GM19438 (cell line): ENCODE measurements at regions not wholly inside any gene's neighbourhood (a gene's known extent, or its start where the extent isn't known, plus 50 kb on each side); places are given as distances from the start of the nearest gene placed in this dataset.

ENCODE experiments used
- ATAC-seq: cut with Tn5 transposase; IDR thresholded peaks from one replicate; pipeline ENCODE4 v1.9.1; 2021; ENCODE audit warnings: low read depth; ENCODE audit not compliant: unreplicated experiment

DNA sequence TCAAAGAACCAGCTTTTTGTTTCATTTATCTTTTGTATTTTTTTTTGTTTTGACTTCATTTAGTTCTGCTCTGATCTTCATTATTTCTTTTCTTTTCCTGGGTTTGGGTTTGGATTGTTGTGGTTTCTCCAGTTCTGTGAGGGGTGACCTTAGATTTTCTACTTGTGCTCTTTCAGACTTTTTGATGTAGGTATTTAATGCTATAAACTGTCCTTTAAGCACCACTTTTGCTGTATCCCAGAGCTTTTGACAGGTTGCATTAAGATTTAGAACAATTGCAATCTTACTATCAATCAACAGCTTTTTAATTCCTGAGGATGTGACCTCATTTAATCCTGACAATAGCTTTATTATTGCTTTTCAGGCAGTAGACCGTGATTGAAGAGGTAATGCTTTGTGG lies 94.3 kb downstream of the ZNF280B start:
- no peak for ATAC-seq

DNA sequence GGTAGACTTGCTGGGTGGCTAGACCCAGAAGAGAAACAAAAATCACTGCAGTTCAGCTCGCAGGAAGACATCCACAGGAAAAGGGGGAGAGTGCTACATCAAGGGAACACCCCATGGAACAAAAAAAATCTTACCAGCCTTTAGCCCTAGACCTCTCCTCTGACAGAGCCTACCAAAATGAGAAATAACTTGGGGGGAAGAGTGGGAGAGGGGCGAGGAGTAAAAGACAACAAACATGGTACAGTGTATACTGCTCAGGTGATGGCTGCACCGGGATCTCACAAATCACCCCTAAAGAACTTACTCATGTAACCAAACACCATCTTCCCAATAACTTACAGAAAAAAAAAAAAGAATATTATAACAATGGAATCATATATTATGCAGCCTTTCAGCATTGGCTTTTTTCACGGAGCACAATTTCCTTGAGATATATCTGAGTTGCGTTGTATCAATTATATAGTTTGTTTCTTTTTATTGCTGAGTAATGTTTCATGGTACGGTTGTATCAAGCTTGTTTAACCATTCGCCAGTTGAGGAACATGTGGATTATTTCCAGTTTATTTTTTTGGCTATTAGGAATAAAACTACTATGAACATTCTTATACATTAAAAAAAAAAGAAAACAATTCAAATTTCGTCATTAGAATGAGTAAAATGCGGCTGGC lies 90.9 kb downstream of the ZNF280B start:
- ATAC-seq, result no peak

DNA sequence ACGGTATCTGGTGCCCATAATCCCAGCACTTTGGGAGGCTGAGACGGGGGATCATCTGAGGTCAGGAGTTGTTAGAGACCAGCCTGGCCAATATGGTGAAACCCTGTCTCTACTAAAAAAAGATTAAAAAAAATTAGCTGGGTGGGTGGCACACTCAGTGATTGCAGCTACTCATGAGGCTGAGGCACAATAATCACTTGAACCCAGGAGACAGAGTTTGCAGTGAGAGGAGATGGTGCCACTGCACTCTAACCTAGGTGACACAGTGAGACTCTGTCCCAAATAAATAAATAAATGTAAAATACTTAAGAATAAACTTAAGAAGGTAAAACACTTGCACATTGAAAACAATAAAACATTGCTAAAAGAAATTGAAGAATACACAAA lies 90.4 kb downstream of the ZNF280B start:
- ATAC-seq, result no peak

DNA sequence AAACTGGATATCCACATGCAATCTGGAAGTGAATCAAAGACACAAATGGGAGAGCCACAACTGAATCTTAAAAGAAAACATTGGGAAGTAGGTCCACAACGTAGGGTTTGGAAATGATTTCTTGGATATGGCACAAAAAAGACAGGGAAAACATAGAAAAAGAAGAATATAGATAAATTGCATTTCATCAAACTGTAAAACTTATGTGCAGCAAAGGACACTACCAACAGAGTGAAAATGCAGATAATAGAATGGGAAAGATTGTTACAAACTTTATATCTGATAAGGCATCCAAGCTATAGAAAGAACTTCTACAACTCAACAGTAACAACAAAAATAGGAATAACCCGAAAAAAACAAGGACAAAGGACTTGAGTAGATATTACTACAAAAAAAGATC lies 89.6 kb downstream of the ZNF280B start:
- no peak for ATAC-seq

DNA sequence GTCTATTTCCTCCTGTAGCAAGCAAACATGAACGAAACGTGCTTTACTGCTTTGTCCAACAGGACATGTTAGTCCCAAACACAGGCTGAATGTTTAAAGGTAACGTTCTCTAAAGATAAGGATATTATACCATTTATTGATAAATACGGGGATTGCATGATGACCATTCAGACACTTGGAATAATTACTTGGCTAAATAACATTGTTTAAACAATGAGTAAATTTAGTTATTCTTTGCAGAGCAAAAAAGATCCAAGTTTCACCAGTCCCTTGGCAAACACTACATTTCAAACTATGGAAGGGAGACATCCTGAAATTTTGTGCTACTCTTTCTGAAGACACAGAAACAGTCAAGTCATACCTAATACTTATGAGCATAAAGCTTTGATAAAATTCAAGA lies 88.0 kb downstream of the ZNF280B start:
- no peak for ATAC-seq

DNA sequence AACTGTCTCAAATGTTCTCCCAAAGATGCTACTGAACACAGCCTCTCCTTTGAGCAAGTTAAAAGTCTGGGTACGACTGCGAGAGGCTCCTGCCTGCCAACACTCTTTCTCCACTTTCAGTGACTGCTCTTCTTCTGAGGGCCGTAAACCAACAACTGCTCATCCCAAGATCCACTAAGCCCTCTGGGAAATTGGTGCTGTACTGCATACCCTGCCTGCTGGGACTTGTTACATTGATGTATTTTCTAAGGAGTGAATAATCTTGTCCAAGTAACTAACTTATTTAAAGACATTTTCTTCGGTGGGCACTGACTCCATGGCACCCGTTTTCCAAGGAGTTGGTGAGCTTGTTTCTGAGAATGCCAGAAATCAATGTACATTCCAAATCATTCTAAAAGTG lies 87.2 kb downstream of the ZNF280B start:
- no peak for ATAC-seq

DNA sequence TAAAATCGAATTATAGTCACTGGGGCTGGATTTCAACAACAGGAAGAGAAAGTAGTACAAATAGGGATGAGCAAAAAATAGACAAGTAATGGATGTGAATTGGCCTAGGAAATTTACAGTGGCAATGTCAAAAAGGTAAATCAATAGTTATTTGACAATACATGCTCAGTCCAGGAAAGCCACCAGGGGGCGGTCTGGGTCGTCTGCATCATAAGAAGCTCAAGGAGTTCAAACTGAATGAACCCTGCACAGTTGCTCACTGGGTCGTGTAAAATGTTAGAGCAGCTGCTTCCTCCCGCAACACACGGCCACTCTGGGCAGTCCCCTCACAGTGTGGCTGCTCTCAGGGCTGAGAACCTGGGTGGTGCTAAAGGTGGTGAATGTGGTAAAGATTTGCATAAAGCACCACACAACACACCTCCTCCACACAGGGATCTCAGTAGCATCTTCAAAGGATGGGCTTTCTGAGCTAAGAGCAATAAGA lies 85.9 kb downstream of the ZNF280B start:
- peak; percentile 96 for ATAC-seq

DNA sequence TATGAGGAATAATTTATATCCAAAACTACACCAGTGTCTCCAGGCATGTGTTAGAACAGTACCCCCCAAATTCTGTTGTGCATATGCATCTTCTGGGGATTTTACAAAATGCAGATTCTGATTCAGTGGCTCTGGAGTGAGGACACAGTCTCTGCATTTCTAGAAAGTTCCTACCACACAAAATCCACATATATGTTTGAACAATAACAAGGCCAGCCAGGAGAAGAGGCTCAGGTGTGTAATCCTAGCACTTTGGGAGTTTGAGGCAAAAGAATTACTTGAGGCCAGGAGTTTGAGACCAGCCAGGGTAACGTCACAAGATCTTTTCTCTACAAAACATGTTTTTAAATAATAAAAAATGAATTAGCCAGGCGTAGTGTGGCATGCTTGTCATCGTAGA lies 84.9 kb downstream of the ZNF280B start:
- no peak for ATAC-seq

DNA sequence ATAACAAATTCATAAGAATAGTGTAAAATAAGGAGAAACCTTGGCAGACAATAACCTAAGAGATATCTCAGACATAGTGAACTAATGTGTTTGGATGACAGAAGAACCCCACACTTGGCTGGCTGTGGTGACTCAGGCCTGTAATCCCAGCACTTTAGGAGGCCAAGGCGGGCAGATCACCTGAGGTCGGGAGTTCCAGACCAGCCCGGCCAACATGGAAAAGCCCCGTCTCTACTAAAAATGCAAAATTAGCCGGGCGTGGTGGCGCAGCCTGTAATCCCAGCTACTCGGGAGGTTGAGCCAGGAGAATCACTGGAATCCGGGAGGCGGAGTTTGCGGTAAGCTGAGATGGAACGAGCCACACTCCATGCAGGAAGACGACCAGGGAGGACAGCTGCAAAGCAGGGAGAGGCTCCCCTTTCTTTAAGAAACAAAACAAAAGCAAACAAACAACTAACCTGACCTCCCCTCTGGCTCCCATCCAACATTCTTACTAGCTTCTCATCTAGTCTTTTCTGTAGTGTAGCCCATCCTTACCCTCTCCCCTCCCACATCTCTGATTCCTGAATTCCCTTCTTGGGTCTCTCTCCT lies 84.2 kb downstream of the ZNF280B start:
- no peak for ATAC-seq

DNA sequence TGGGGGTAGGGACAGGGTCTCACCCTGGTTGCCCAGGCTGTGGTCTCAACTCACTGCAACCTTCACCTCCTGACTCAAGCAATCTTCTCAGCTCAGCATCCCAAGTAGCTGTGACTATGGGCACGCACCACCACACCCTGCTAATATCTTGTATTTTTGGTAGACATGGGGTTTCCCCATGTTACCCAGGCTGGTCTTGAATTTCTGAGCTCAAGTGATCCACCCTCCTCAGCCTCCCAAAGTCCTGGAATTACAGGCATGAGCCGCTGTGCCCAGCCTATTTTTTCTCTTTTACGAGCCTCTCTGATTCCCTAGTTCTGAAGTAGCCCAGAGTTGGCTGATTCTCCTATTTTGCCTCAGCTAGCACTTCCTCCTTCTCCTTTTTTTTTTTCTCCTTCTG lies 83.6 kb downstream of the ZNF280B start:
- ATAC-seq, result no peak

DNA sequence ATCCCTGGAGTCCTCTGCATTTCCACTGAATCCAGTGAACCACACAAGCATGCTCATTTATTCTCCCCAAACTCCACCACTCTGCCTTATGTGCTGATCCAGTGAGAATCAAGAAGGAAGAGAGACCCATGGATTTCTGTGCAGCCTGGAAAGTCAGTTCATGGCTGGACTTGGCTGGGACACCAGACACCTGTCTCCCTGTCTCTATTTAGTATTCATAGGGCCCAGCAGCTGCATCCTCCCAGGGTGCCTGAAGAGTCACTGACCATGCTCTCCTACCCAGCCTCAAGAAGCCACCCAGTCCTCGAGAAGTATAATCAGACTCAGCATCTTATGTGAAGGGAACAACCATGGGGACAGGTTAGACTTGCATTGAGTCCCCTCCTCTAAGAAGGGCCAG lies 83.2 kb downstream of the ZNF280B start:
- ATAC-seq, result no peak

DNA sequence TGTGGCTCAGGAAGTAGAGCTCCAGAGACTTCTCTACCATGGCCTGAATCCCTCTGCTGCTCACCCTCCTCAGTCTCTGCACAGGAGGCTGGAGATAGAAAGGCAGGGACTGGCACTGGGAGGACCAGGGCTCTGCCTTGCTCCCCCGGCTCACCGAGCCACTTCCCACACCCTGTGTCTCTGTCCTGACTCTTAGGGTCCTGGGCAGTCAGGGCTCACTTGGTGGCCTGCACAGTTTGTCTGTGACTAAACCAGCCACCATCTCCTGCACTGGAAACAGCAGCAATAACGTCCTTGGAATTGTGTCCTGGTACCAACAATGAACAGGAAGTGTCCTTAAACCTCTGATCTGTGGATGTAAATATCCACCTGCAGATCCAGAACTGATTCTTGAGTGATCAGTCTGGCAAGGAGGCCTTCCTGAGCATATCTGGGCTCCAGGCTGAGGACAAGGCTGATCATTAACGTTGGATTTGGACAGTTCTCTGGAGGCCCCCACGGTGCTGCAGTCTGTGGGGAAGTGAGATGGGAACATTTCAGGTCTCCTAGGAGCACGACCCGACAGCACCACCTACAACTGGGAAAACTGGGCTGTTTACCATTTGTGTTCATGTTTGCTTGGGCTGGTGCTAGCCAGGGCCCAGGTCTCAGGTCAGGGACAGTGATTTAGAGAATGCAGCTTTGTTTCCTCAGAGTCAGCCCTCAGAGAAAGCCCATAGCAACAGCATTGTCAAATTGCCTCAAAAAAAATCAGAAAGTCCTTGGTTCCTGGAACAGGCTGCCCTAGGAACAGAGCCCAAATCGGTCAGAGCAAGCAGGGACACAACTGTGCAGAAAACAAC lies 82.5 kb downstream of the ZNF280B start:
- no peak for ATAC-seq

DNA sequence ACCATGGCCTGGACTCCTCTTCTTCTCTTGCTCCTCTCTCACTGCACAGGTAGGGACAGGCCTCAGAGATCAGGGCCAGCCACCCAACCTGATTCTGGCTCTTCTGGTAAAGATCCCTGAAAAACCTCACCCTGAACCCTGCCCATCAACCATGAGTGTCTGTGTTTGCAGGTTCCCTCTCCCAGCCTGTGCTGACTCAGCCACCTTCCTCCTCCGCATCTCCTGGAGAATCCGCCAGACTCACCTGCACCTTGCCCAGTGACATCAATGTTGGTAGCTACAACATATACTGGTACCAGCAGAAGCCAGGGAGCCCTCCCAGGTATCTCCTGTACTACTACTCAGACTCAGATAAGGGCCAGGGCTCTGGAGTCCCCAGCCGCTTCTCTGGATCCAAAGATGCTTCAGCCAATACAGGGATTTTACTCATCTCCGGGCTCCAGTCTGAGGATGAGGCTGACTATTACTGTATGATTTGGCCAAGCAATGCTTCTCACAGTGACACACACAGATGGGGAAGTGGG lies 80.9 kb downstream of the ZNF280B start:
- no peak for ATAC-seq

DNA sequence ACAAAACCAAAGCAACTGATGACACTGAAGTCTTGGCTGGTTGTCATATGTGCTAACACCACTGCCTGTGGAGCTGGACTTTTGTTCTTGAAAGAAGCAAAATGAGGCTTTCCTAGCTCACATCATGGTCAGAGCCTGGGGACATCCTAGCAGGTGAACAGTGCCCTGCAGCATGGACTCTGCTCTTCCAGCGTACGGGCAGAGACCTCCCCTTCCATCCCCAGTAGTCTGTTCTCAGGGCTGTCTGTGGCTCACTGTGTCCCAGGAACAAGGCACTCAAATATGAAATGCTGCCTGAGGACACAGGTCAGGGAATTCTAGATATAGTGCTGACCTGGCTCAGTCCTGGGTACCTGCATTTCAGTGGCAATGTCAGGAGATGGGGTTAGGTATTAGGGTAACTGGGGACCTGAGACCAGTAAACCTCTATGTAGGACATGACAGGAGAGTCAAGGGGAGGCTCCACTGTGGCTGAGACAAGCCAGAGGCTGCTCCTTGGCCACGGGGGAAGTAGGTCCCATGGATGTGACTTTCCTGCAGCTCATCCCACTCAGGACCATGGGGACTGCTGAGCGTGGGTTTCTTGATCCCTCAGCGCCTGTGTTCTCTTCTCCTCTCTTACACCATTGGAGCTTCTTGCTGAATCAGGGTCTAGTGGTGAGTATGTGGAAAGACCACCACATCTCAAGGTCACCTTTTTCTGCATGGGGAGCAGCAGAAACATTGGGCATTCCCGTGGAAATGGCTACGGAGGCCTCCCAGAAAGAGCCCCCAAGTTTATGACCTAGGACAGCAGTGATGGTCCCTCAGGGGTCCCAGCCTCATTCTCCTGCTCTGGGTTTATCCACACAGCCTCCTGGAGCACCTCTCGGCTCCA lies 80.1 kb downstream of the ZNF280B start:
- no peak for ATAC-seq

DNA sequence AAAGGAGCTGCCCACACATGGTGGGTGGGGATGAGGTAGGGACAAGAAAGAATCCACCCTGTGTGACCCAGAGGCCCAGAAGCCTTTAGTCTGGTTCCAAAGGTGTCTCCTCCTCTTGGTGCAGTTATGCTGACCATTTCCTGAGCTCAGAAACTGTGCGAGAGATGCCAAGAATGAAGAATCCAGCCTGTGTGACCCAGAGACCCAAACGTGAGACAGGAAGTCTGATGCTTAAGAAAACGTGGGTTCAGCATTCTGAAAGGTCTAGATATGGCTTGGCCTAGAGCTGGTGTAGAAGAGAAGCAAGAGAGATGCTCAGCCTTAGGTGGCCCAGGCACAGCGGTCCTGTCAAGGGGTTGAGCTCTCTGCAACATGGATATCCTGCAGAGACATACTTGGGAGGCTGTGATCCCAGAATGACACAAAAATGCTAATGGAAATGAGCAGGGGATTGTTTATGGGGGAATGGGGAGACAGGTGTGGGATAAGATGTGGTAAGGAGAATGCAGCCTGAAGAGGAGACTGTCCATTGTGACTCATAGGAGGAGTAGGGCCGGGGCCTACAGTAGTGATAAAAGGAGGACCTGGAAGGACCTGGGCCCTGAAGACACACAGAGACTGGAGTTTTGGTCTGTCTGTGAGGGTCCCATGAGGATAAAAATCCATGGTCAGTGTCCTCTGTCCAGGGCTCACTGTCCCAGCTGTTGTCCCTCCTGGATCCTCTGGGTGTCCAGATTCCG lies 79.0 kb downstream of the ZNF280B start:
- no peak for ATAC-seq

DNA sequence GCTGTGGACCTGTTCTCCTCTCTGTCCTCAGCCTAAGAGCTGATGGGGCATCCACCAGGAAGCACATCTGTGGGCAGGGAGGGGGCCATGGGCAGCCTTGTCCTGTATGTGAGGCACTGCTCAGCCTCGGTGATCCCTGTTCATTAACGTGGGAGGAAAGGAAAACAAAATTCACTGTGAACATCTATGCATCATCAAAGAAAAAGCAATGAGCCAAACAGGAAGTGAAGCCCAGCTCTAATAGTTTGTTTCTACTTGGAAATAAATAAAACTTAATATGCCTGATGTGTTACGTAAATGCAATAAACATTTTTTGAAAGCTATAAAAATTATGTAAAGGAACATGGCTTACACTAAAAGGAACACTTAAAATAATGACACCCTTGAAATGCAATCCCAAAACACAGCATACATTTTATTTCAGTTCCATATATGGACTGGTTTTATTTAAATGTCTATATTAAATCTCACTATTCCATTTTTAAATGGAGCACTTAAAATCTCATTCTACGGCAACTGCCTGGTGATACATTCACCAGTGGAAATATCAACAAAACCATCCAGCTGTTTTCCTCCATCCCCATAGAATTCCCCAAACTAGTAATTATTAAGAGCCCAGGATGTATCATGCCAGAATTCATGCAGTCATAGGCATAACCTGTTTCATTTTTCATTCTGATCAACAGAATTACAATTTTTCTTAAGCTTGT lies 78.3 kb downstream of the ZNF280B start:
- no peak for ATAC-seq

DNA sequence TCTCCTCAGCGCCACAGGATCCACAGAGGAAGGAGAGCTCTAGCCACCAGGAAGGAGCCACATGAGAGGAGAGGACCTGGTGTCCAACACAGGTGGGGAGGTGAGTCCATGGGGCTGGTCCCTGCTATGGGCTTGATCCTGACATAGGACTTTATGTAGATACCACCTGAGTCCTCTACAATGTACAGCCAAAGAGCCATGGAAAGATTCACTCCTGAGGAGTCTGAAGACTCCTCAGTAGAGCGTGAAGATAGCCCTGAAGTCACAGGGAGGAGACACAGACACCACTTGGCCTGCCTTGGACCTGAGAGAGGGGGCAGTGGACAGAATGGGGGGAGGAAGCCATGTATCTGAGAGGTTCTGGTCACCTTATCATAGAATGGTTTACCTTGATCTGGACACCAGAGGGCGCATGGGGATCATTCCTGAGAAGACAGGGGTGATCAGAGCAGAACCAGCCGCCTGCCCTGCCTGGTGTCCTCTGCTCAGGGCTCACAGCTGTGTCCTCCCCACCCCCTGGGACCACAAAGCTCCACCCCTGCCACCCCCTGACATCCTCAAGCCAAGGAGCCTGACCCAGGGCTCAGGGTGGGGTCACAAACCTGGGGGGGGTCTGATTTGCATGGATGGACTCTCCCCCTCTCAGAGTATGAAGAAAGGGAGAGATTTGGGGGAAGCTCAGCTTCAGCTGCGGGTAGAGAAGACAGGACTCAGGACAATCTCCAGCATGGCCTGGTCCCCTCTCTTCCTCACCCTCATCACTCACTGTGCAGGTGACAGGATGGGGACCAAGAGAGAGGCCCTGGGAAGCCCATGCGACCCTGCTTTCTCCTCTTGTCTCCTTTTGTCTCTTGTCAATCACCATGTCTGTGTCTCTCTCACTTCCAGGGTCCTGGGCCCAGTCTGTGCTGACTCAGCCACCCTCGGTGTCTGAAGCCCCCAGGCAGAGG lies 77.0 kb downstream of the ZNF280B start:
- peak; percentile 72 for ATAC-seq

DNA sequence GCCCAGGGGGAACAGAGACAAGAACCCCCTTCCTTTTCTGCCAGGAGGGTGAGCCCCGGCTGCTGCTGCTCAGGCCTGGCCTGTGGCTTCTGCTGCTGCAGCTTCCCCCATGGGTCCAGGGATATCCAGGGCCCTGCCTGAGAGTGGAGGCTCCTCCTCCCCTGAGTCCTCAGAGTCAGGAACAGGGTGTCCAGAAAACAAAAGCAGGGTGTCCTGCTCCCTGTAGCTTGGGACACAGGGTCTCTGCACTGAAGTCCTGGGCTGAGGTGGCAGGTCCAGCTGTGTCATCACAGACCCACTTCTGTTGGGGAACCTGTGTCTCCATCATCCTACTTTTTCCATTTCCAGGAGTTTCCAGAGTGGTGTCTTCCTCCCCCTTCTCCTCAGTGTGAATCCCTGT lies 76.1 kb downstream of the ZNF280B start:
- ATAC-seq, result no peak
